ENCODE measurements at regions not wholly inside any gene's neighbourhood (a gene's known extent, or its start where the extent isn't known, plus 50 kb on each side); places are given as distances from the start of the nearest gene placed in this dataset.

DNA sequence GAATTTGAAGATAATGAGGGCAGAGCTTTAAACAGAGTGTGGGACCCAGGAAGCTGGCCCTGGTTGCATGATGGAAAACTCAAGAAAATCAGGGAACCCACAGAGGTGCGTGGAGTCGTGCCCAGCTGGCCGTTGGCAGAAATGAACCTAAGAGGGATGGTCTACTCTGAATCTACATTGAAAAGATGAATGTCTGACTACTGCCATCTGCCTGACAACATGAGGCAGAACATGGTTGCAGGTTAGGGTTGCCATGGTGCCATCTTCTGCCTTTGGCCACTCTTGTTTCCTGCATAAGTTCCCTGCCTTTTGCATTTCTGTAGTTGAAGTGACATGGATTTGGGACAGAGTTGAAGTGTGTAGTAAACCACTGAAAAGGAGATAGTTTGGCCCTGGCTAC, 138.5 kb upstream of the COBL start:
- TF ChIP-seq, protein P1, sequence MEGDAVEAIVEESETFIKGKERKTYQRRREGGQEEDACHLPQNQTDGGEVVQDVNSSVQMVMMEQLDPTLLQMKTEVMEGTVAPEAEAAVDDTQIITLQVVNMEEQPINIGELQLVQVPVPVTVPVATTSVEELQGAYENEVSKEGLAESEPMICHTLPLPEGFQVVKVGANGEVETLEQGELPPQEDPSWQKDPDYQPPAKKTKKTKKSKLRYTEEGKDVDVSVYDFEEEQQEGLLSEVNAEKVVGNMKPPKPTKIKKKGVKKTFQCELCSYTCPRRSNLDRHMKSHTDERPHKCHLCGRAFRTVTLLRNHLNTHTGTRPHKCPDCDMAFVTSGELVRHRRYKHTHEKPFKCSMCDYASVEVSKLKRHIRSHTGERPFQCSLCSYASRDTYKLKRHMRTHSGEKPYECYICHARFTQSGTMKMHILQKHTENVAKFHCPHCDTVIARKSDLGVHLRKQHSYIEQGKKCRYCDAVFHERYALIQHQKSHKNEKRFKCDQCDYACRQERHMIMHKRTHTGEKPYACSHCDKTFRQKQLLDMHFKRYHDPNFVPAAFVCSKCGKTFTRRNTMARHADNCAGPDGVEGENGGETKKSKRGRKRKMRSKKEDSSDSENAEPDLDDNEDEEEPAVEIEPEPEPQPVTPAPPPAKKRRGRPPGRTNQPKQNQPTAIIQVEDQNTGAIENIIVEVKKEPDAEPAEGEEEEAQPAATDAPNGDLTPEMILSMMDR (tag by site-specific recombination; IDR thresholded peaks at IDR 0.05) = no peak
- TF ChIP-seq ZNF223 (tag by site-specific recombination; IDR thresholded peaks at IDR 0.05) = no peak
- TF ChIP-seq, protein P2, sequence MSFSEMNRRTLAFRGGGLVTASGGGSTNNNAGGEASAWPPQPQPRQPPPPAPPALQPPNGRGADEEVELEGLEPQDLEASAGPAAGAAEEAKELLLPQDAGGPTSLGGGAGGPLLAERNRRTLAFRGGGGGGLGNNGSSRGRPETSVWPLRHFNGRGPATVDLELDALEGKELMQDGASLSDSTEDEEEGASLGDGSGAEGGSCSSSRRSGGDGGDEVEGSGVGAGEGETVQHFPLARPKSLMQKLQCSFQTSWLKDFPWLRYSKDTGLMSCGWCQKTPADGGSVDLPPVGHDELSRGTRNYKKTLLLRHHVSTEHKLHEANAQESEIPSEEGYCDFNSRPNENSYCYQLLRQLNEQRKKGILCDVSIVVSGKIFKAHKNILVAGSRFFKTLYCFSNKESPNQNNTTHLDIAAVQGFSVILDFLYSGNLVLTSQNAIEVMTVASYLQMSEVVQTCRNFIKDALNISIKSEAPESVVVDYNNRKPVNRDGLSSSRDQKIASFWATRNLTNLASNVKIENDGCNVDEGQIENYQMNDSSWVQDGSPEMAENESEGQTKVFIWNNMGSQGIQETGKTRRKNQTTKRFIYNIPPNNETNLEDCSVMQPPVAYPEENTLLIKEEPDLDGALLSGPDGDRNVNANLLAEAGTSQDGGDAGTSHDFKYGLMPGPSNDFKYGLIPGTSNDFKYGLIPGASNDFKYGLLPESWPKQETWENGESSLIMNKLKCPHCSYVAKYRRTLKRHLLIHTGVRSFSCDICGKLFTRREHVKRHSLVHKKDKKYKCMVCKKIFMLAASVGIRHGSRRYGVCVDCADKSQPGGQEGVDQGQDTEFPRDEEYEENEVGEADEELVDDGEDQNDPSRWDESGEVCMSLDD (tag by site-specific recombination; IDR thresholded peaks at IDR 0.05) = no peak
- TF ChIP-seq ZNF837 (tag by site-specific recombination; IDR thresholded peaks at IDR 0.05) = no peak
- TF ChIP-seq, protein P3, sequence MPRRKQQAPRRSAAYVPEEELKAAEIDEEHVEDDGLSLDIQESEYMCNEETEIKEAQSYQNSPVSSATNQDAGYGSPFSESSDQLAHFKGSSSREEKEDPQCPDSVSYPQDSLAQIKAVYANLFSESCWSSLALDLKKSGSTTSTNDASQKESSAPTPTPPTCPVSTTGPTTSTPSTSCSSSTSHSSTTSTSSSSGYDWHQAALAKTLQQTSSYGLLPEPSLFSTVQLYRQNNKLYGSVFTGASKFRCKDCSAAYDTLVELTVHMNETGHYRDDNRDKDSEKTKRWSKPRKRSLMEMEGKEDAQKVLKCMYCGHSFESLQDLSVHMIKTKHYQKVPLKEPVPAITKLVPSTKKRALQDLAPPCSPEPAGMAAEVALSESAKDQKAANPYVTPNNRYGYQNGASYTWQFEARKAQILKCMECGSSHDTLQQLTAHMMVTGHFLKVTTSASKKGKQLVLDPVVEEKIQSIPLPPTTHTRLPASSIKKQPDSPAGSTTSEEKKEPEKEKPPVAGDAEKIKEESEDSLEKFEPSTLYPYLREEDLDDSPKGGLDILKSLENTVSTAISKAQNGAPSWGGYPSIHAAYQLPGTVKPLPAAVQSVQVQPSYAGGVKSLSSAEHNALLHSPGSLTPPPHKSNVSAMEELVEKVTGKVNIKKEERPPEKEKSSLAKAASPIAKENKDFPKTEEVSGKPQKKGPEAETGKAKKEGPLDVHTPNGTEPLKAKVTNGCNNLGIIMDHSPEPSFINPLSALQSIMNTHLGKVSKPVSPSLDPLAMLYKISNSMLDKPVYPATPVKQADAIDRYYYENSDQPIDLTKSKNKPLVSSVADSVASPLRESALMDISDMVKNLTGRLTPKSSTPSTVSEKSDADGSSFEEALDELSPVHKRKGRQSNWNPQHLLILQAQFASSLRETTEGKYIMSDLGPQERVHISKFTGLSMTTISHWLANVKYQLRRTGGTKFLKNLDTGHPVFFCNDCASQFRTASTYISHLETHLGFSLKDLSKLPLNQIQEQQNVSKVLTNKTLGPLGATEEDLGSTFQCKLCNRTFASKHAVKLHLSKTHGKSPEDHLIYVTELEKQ (tag by site-specific recombination; IDR thresholded peaks at IDR 0.05; ENCODE audit: borderline replicate concordance) = no peak
- TF ChIP-seq HOXD13 (CRISPR knock-in tag; IDR thresholded peaks at IDR 0.05; ENCODE audit: borderline replicate concordance) = no peak
- no peak for TF ChIP-seq YY1 (tag by site-specific recombination; IDR thresholded peaks at IDR 0.05)
- TF ChIP-seq FEZF1 (tag by site-specific recombination; IDR thresholded peaks at IDR 0.05) = no peak
- TF ChIP-seq, protein P4, sequence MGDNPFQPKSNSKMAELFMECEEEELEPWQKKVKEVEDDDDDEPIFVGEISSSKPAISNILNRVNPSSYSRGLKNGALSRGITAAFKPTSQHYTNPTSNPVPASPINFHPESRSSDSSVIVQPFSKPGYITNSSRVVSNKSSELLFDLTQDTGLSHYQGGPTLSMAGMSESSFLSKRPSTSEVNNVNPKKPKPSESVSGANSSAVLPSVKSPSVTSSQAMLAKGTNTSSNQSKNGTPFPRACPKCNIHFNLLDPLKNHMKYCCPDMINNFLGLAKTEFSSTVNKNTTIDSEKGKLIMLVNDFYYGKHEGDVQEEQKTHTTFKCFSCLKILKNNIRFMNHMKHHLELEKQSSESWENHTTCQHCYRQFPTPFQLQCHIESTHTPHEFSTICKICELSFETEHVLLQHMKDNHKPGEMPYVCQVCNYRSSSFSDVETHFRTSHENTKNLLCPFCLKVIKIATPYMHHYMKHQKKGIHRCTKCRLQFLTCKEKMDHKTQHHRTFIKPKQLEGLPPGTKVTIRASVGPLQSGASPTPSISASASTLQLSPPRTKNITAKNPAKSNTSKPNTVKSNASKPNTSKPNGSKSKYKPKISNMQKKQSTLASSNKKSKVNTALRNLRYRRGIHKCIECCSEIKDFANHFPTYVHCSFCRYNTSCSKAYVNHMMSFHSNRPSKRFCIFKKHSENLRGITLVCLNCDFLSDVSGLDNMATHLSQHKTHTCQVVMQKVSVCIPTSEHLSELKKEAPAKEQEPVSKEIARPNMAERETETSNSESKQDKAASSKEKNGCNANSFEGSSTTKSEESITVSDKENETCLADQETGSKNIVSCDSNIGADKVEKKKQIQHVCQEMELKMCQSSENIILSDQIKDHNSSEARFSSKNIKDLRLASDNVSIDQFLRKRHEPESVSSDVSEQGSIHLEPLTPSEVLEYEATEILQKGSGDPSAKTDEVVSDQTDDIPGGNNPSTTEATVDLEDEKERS (tag by site-specific recombination; IDR thresholded peaks at IDR 0.05) = no peak

All from HEK293 (cell line).